Breast epithelium (tissue), 4 donors: ENCODE measurements at regions not wholly inside any gene's neighbourhood (a gene's known extent, or its start where the extent isn't known, plus 50 kb on each side); places are given as distances from the start of the nearest gene placed in this dataset.

Experiments used
- DNase-seq, 2 donors: peaks; one replicate each; pipeline ENCODE4 v3.0.0-alpha.2; 2019; ENCODE audit warnings: low spot score in 2 of 2
- H3K27ac ChIP-seq, 2 donors: fragments of 200-600 bp; sonication (generic) in 1 of 2; one replicate each; pipeline ENCODE4 v1.5.1; 2016 to 2019; ENCODE audit warnings: mild to moderate bottlenecking in 1 of 2
- H3K27me3 ChIP-seq, 2 donors: fragments of 200-600 bp; sonication (generic) in 1 of 2; one replicate each; pipeline versions ENCODE4 v1.5.1 to v1.6.0; 2017 to 2019; ENCODE audit warnings: control low read depth in 1 of 2, mild to moderate bottlenecking in 1 of 2
- H3K36me3 ChIP-seq: fragments of 200-600 bp; one replicate; pipeline ENCODE4 v1.5.1; 2019
- H3K4me1 ChIP-seq, 2 donors: fragments of 200-600 bp; sonication (generic); one replicate each; pipeline ENCODE4 v1.5.1; 2016 to 2019; ENCODE audit warnings: control low read depth in 1 of 2
- H3K4me3 ChIP-seq, 3 donors: fragments of 200-600 bp; sonication (generic); 1 replicate in 2 of 3; 2 replicates in 1 of 3; pipeline ENCODE4 v1.5.1; 2016 to 2019; ENCODE audit warnings: mild to moderate bottlenecking in 3 of 3, moderate library complexity in 2 of 3
- H3K9me3 ChIP-seq, 2 donors: fragments of 200-600 bp; sonication (generic) in 1 of 2; one replicate each; pipeline ENCODE4 v1.5.1; 2016 to 2019; ENCODE audit warnings: control low read depth in 1 of 2
- POLR2A ChIP-seq: fragments of 450-650 bp; IDR thresholded peaks from one replicate; pipeline ENCODE4 v1.6.1; 2016; ENCODE audit warnings: antibody characterized with exemption, mild to moderate bottlenecking, moderate library complexity
- POLR2AphosphoS5 ChIP-seq, 3 donors: sonication (generic); formaldehyde crosslinking; IDR thresholded peaks; one replicate each; pipeline ENCODE4 v1.6.1; 2017; ENCODE audit warnings: antibody characterized with exemption in 3 of 3
- intact Hi-C: fragments of 100-400 bp; cut with DNase I; formaldehyde crosslinking; loops from one replicate; pipeline ENCODE4 v1.15.1; 2023; ENCODE audit warnings: low total_unique reads
- TF ChIP-seq, protein P1 (sequence below), 3 donors: fragments of 450-650 bp; IDR thresholded peaks; one replicate each; pipeline ENCODE4 v1.5.1; 2016 to 2017; ENCODE audit warnings: antibody characterized with exemption in 3 of 3, mild to moderate bottlenecking in 3 of 3, moderate library complexity in 3 of 3

DNA sequence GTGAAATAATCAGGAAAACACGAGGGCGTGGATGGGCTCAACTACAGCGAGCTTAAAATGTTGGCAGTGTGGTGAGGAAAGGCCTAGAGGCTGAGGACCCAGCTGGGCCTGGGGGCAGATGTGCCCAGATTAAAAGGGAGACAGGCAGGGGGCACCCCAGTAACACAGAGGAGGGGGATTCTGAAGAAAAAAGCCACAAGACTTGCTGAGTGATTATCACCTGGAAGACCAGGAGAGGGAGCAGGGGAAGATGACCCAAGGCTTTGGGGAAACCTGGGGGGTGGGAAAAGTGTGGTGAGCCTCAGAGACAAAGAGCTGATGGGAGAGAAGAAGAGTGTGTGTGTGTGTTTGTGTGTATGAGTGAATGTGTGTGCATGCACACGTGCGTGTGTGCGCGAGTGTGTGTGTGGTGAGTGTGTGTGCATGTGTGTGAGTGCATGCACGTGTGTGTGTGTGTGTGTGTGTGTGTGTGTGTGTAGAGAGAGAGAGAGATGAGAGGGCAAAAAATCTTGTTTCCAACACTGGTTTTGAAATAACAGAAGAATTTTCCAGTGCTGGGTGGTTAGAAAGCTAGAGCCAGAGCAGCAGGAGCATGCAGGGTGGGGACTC lies 500.5 kb downstream of the BUD13 start:
- Histone ChIP-seq H3K4me1 (no peaks in the 10 kb centered on the region), H3K4me3 (no peak overlapping the region), H3K27ac (no peak overlapping the region), H3K9me3 (no peaks in the 10 kb centered on the region), H3K36me3 (no peaks in the 10 kb centered on the region), H3K27me3 (peaks cover 0 to 5% of the 10 kb centered on the region in 2 donors)
- TF ChIP-seq POLR2AphosphoS5 (IDR thresholded peaks at IDR 0.05) (no peak), POLR2A (no peak)
- TF ChIP-seq, protein P1, sequence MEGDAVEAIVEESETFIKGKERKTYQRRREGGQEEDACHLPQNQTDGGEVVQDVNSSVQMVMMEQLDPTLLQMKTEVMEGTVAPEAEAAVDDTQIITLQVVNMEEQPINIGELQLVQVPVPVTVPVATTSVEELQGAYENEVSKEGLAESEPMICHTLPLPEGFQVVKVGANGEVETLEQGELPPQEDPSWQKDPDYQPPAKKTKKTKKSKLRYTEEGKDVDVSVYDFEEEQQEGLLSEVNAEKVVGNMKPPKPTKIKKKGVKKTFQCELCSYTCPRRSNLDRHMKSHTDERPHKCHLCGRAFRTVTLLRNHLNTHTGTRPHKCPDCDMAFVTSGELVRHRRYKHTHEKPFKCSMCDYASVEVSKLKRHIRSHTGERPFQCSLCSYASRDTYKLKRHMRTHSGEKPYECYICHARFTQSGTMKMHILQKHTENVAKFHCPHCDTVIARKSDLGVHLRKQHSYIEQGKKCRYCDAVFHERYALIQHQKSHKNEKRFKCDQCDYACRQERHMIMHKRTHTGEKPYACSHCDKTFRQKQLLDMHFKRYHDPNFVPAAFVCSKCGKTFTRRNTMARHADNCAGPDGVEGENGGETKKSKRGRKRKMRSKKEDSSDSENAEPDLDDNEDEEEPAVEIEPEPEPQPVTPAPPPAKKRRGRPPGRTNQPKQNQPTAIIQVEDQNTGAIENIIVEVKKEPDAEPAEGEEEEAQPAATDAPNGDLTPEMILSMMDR (IDR thresholded peaks at IDR 0.05), result no peak
- no peak for DNase-seq
- intact Hi-C loops, result loop anchor here (10.0 kb wide), 1 partner anchor 937 kb away; no protein-coding TSS in a partner anchor

DNA sequence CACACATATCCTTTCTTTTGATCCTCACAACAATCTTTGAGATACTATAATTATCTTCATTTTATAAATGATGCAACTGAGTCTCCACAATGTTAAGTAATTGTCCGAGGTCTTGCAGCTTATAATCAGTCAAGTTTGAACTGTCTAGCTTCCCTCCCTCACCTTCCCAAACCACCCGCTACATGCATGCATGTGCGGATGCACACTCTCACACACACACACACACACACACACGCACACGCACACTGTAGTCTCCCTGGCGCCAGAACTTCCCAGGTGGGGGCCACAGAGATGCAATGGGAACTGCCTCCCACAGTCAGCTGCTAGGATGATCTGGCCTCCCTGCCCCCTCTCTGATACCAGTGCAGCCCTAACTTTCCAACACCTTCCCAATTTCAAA lies 501.3 kb downstream of the BUD13 start:
- TF ChIP-seq POLR2A (no peak), POLR2AphosphoS5 (IDR thresholded peaks at IDR 0.05) (no peak)
- TF ChIP-seq, protein P1 (IDR thresholded peaks at IDR 0.05), result no peak
- H3K9me3 ChIP-seq, result no peaks in the 10 kb centered on the region
- peaks cover 0 to 5% of the 10 kb centered on the region in 2 donors for H3K27me3 ChIP-seq
- no peaks in the 10 kb centered on the region for H3K4me1 ChIP-seq
- no peaks in the 10 kb centered on the region for H3K36me3 ChIP-seq
- intact Hi-C loops, result loop anchor here (10.0 kb wide), 1 partner anchor 937 kb away; no protein-coding TSS in a partner anchor
- no peak overlapping the region for H3K4me3 ChIP-seq
- no peak overlapping the region for H3K27ac ChIP-seq
- DNase-seq, result no peak

DNA sequence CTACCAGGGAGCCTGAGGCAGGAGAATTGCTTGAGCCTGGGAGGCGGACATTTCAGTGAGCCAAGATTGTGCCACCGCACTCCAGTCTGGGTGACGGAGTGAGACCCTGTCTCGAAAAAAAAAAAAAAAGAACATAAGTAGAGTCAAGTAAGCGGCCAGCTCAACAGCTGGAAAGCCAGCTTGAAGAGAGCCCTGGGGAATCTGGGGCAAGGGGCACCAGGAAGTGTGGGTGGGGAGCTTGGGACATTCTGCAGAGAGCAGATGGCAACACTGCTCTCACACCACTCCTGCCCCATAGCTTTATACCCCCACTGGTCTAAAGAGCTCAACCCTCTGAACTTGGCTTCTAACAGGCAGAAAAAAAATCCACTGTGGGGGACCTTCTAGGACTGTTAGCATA lies 505.6 kb downstream of the BUD13 start:
- Histone ChIP-seq H3K27me3 (no peaks in the 10 kb centered on the region), H3K9me3 (no peaks in the 10 kb centered on the region), H3K27ac (no peak overlapping the region), H3K4me3 (no peak overlapping the region), H3K4me1 (no peaks in the 10 kb centered on the region), H3K36me3 (no peaks in the 10 kb centered on the region)
- DNase-seq, result no peak
- intact Hi-C loops, result no loop called here
- TF ChIP-seq, protein P1 (IDR thresholded peaks at IDR 0.05), result no peak
- no peak for TF ChIP-seq POLR2A

DNA sequence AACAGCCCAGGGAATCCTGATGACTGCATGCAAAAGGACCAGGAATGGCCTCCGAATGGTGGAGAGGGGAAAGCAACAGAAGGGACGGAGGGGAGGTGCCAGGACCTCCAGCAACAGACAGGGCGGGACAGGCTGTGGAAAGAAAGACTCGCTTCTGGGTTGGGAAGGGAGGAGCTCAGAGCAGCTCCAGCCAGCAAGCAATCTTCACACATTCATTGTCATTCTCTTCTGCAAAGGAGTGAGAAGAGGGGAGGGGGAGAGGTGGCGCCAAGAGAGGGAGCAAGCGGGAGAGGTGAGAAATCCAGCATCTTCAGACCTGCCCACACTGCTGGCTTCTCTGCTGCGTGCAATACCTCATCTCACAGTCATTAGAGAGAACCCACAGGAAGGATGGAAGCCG lies 509.0 kb downstream of the BUD13 start:
- DNase-seq, result no peak
- no peak overlapping the region for H3K4me3 ChIP-seq
- H3K27ac ChIP-seq, result no peak overlapping the region
- H3K9me3 ChIP-seq, result no peaks in the 10 kb centered on the region
- no peaks in the 10 kb centered on the region for H3K27me3 ChIP-seq
- no peaks in the 10 kb centered on the region for H3K4me1 ChIP-seq
- no peaks in the 10 kb centered on the region for H3K36me3 ChIP-seq
- intact Hi-C loops, result no loop called here
- TF ChIP-seq, protein P1 (IDR thresholded peaks at IDR 0.05), result no peak
- no peak for TF ChIP-seq POLR2AphosphoS5 (IDR thresholded peaks at IDR 0.05)
- no peak for TF ChIP-seq POLR2A

DNA sequence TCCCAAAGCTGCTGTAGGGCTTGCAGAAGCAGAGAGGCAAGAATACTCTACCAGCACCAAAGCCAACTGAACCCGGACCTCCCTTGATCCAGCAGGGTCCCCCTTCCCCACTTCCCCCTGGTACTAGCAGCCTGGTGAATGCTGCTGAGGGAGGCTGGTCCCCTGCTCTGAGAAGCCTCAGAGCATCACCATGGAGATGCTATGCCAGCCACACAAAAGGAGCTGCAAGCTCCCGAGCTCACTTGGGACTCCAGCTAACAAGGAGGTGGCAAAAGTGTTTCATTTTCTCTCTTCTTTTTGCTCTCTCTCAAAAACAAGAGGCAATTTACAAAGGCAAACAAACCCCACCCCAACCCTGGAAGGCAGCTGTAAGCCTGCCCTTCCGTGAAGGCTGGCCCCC lies 509.8 kb downstream of the BUD13 start:
- Histone ChIP-seq H3K9me3 (no peaks in the 10 kb centered on the region), H3K4me1 (no peaks in the 10 kb centered on the region), H3K4me3 (no peak overlapping the region), H3K27me3 (peaks cover 0 to under 1% of the 10 kb centered on the region in 2 donors), H3K36me3 (no peaks in the 10 kb centered on the region), H3K27ac (no peak overlapping the region)
- intact Hi-C loops, result no loop called here
- TF ChIP-seq, protein P1 (IDR thresholded peaks at IDR 0.05), result no peak
- TF ChIP-seq POLR2AphosphoS5 (IDR thresholded peaks at IDR 0.05), result no peak
- TF ChIP-seq POLR2A, result no peak
- no peak for DNase-seq
